T-helper 2 cell treated with Interferon-gamma antibody and Interleukin-4, amounts not matched to agents 5 μg/mL and 100 μg/mL, for 36 hours (primary cell): ENCODE measurements at regions not wholly inside any gene's neighbourhood (a gene's known extent, or its start where the extent isn't known, plus 50 kb on each side); places are given as distances from the start of the nearest gene placed in this dataset.

Experiments used
- DNase-seq: peaks from one replicate; pipeline ENCODE4 v3.0.0; 2021; ENCODE audit warnings: low spot score
- H3K27ac Mint-ChIP-seq: one replicate; pipeline ENCODE4 v1.8.0; 2021; ENCODE audit warnings: mild to moderate bottlenecking, mixed read lengths
- H3K27me3 Mint-ChIP-seq: one replicate; pipeline ENCODE4 v1.8.0; 2021; ENCODE audit warnings: low read depth, mixed read lengths
- H3K36me3 Mint-ChIP-seq: one replicate; pipeline ENCODE4 v1.8.0; 2021; ENCODE audit warnings: low read depth, mixed read lengths
- H3K4me1 Mint-ChIP-seq: one replicate; pipeline ENCODE4 v1.8.0; 2021; ENCODE audit warnings: low read depth, mixed read lengths
- H3K4me3 Mint-ChIP-seq: one replicate; pipeline ENCODE4 v1.8.0; 2022; ENCODE audit warnings: mild to moderate bottlenecking, moderate library complexity, mixed read lengths
- H3K9me3 Mint-ChIP-seq: one replicate; pipeline ENCODE4 v1.8.0; 2021; ENCODE audit warnings: mixed read lengths

DNA sequence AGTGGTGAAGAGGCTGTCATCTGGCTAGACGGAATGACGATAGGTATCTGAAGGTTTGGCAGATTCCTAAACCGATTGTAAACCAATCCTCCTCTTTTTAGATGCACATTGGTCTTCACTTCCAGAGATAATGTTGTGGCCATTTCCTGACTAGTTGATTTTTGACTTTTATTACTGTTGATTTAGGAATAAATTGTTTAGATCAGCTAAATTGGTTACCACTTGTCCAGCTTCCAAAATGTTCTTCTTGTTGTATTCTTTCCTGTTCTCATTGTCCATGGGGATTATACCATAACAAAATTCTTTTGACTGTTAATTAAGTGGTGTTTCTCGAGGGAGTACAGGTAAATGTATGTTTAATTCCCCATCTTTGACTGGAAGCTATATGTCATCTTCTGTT, 119.7 kb downstream of the MACROH2A1 start:
- Mint-ChIP-seq H3K27me3 (peaks cover 35% of the 10 kb centered on the region), H3K27ac (no peak overlapping the region), H3K36me3 (no peaks in the 10 kb centered on the region), H3K4me1 (no peaks in the 10 kb centered on the region), H3K9me3 (no peaks in the 10 kb centered on the region), H3K4me3 (no peak overlapping the region)
- no peak for DNase-seq

GRCh38 chr5:135276151-135276550, 122.9 kb downstream of the MACROH2A1 start:
- H3K27me3 Mint-ChIP-seq, result peaks cover 25% of the 10 kb centered on the region
- H3K9me3 Mint-ChIP-seq, result no peaks in the 10 kb centered on the region
- no peaks in the 10 kb centered on the region for H3K4me1 Mint-ChIP-seq
- no peak for DNase-seq
- no peak overlapping the region for H3K27ac Mint-ChIP-seq
- H3K36me3 Mint-ChIP-seq, result no peaks in the 10 kb centered on the region
- no peak overlapping the region for H3K4me3 Mint-ChIP-seq

- H3K36me3 Mint-ChIP-seq, result no peaks in the 10 kb centered on the region
- peaks cover 15% of the 10 kb centered on the region for H3K27me3 Mint-ChIP-seq
- DNase-seq, result no peak
- no peaks in the 10 kb centered on the region for H3K4me1 Mint-ChIP-seq
- H3K4me3 Mint-ChIP-seq, result no peak overlapping the region
- no peaks in the 10 kb centered on the region for H3K9me3 Mint-ChIP-seq
- no peak overlapping the region for H3K27ac Mint-ChIP-seq
Observed at GRCh38 chr5:135273212-135273611, 125.8 kb downstream of the MACROH2A1 start.

DNA sequence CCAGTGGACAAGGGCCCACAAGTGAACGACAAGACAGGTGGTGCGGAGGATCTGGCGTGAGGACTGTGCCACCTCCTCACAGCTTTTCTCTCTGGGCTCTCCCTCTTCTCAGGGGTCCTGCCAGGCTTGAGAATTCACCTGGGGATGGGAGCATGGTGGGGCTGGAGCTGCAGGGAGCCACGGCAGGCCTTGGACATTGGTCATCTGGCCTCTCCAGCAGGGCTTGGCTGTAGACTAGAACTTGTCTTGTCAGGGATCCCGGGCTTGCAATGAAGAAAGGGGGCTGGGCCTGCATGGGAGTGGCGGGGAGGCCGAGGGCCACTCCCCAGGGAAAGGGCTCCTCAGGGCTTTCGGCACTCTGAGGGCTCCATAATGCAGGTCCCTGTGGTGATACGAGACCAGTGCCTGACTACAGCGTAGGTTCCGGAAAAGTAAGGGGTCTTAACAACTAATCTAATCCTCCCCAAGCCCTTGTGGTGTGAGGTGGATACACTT, 126.7 kb downstream of the MACROH2A1 start:
- no peak overlapping the region for H3K4me3 Mint-ChIP-seq
- no peaks in the 10 kb centered on the region for H3K9me3 Mint-ChIP-seq
- peaks cover 9% of the 10 kb centered on the region for H3K27me3 Mint-ChIP-seq
- no peak for DNase-seq
- H3K4me1 Mint-ChIP-seq, result no peaks in the 10 kb centered on the region
- H3K27ac Mint-ChIP-seq, result no peak overlapping the region
- H3K36me3 Mint-ChIP-seq, result no peaks in the 10 kb centered on the region

DNA sequence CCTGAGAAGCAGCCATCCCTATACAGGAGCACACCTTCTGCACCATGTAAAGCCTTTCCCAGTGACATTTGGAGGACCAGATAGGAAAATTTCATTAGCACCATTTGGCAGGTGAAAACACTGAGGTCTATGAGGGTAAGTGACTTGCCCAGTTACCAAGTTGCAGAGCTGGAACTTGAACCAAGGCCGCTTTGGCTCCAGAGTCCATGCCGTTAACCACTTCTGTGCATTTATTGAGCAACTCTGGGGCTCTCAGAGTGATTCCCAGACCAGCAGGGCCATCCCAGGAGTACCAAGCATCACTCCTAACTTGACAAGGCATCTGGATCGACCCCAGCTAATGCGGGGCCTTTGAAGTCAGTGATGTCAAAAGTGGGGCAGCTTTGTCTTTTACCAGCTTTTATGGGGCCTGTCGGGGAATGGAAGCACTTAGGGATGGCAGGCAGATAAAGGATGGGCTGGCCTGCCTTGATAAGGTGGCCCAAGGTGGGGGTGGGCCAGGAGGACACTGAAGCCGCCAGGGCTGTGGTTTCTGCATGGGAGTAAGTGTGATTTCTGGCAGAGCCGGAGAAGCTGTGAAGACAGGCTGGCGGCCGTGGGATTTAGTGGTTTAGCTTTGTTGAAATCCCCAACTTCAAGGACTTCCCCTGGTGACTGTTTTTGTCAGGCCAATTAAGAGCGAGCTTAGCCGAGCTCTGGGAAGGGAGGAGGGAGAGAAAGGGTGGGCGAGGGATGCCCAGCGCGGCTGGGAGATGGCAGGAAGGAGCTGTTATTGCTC, 127.3 kb downstream of the MACROH2A1 start:
- no peaks in the 10 kb centered on the region for H3K4me1 Mint-ChIP-seq
- peaks cover 10% of the 10 kb centered on the region for H3K27me3 Mint-ChIP-seq
- no peak for DNase-seq
- no peaks in the 10 kb centered on the region for H3K9me3 Mint-ChIP-seq
- no peak overlapping the region for H3K4me3 Mint-ChIP-seq
- no peak overlapping the region for H3K27ac Mint-ChIP-seq
- no peaks in the 10 kb centered on the region for H3K36me3 Mint-ChIP-seq

GRCh38 chr5:135269931-135270421, 129.1 kb downstream of the MACROH2A1 start:
- H3K4me1 Mint-ChIP-seq, result no peaks in the 10 kb centered on the region
- no peaks in the 10 kb centered on the region for H3K36me3 Mint-ChIP-seq
- no peaks in the 10 kb centered on the region for H3K9me3 Mint-ChIP-seq
- no peak overlapping the region for H3K4me3 Mint-ChIP-seq
- H3K27ac Mint-ChIP-seq, result no peak overlapping the region
- no peak for DNase-seq
- peaks cover 14% of the 10 kb centered on the region for H3K27me3 Mint-ChIP-seq

DNA sequence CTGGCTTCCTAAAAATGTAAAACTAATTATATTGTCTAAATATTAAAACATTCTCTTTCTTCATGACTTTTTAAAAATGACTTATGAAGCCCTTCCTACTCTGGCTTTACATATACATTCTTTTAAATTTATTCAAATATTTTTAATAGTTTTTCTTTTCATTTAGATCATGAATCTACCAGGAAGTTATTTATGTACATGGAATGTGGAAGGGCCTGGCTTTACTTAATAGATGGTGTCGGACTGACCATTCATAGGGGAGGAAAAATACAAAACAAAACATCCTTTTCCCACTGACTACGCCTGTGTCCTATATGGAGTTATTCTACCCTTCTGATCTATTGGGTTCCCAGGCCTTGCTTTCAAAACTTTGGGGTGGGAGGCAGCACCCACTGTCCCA, 129.8 kb downstream of the MACROH2A1 start:
- H3K27me3 Mint-ChIP-seq, result peaks cover 13% of the 10 kb centered on the region
- no peaks in the 10 kb centered on the region for H3K36me3 Mint-ChIP-seq
- H3K4me3 Mint-ChIP-seq, result no peak overlapping the region
- DNase-seq, result no peak
- no peak overlapping the region for H3K27ac Mint-ChIP-seq
- no peaks in the 10 kb centered on the region for H3K9me3 Mint-ChIP-seq
- H3K4me1 Mint-ChIP-seq, result no peaks in the 10 kb centered on the region

DNA sequence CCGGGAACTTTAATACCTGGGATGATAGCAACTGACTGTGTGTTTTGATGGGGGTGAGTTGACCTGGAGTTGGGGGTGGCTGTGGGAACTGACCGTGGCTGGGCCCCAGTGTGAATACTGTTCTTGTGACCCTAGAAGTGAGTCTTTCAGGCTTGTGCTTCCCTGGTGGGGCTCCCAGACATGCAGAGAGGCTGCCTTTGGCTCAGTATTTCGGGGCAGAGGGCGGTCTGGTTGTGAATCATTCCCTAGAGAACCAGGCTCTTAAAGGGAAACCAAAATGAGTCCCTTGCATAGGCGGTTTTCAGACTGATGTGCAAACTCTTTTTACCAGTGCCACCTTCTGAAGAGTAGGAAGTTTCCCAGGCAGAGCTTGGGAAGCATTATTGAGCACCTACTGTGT, 132.1 kb downstream of the MACROH2A1 start:
- Mint-ChIP-seq H3K4me1 (no peaks in the 10 kb centered on the region), H3K9me3 (no peaks in the 10 kb centered on the region), H3K27ac (no peak overlapping the region), H3K4me3 (no peak overlapping the region), H3K36me3 (no peaks in the 10 kb centered on the region), H3K27me3 (peaks cover 19% of the 10 kb centered on the region)
- DNase-seq, result no peak

DNA sequence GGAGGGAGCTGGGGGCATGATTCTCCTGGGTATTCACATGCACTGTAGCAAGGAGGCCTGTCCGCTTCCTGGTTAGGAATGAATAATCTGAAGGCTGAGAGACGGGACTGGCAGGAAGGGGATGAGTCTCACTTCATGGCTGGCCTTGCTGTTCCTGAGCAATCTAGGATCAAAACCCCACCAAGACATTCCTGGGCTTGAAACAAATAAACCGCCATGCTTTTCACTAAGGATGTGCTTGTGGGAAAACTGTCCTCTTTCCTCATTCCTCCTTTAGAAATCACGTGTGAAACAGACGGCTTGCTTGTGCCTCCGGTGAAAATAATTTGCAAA, 132.8 kb downstream of the MACROH2A1 start:
- Mint-ChIP-seq H3K4me3 (no peak overlapping the region), H3K27ac (no peak overlapping the region), H3K9me3 (no peaks in the 10 kb centered on the region), H3K4me1 (no peaks in the 10 kb centered on the region), H3K36me3 (no peaks in the 10 kb centered on the region), H3K27me3 (peaks cover 23% of the 10 kb centered on the region)
- DNase-seq, result no peak

- Mint-ChIP-seq H3K36me3 (no peaks in the 10 kb centered on the region), H3K4me3 (no peak overlapping the region), H3K4me1 (no peaks in the 10 kb centered on the region), H3K27me3 (peaks cover 25% of the 10 kb centered on the region), H3K9me3 (no peaks in the 10 kb centered on the region), H3K27ac (no peak overlapping the region)
- no peak for DNase-seq
Observed at GRCh38 chr5:135265497-135266302, 133.3 kb downstream of the MACROH2A1 start.

GRCh38 chr5:135264451-135265440, 134.3 kb downstream of the MACROH2A1 start:
- Mint-ChIP-seq H3K27me3 (peaks cover 32% of the 10 kb centered on the region), H3K9me3 (no peaks in the 10 kb centered on the region), H3K36me3 (no peaks in the 10 kb centered on the region), H3K4me1 (no peaks in the 10 kb centered on the region), H3K27ac (no peak overlapping the region), H3K4me3 (no peak overlapping the region)
- no peak for DNase-seq

DNA sequence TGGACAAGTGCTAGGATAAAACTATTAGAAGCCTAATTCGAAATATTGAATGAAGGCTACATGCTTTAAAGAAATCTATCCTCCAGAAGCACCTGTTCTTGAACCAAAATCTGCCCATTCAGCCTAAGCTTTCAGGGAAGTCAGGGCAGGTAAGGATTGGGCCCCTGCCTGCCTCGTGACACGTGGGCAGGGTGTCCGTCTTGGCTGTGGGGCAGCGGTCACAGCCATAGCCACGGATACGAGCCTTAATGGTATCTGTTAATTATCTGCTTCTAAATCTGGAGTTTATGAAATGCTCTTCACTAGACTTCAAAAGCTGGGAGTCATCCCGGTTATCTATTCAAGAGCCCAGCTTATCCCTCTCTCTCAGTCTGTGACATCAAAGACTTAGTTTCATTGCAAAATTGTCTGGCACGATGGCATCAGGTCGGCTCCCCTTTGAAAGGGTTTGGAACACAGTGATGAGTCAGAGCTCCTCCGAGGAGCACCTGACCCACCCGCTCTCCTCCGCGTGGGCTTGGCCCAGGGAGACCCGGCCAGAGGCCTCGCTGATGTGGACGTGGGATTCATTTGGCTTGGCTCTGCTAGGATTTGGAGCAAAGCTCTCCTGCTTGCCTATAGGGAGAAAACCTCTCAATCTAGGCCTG, 135.9 kb downstream of the MACROH2A1 start:
- Mint-ChIP-seq H3K36me3 (no peaks in the 10 kb centered on the region), H3K27ac (no peak overlapping the region), H3K9me3 (no peaks in the 10 kb centered on the region)

DNA sequence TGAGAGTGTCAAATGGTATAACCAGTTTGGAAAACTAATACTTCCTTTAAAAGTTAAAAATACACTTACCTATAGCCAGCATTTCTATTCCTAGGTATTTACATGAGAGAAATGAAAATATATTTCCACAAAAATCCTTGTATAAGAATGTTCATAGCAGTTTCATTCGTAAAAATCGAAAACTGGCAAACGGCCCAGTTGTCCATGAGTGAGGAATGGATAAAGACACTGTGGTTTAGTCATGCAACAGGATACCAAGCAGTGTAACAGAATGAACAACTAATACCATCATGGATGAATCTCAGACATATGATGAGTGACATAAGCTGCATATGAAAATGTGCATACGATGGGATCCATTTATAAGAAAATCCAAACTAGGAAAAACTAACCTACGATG, 136.7 kb downstream of the MACROH2A1 start:
- peaks cover 37% of the 10 kb centered on the region for H3K27me3 Mint-ChIP-seq
- no peak overlapping the region for H3K4me3 Mint-ChIP-seq
- H3K27ac Mint-ChIP-seq, result no peak overlapping the region

More for the DNA sequence above, 135.9 kb downstream of the MACROH2A1 start:
- peaks cover 32% of the 10 kb centered on the region for H3K27me3 Mint-ChIP-seq
- DNase-seq, result no peak
- no peaks in the 10 kb centered on the region for H3K4me1 Mint-ChIP-seq
- no peak overlapping the region for H3K4me3 Mint-ChIP-seq

More for the DNA sequence above, 136.7 kb downstream of the MACROH2A1 start:
- no peaks in the 10 kb centered on the region for H3K4me1 Mint-ChIP-seq
- H3K36me3 Mint-ChIP-seq, result no peaks in the 10 kb centered on the region
- no peaks in the 10 kb centered on the region for H3K9me3 Mint-ChIP-seq
- no peak for DNase-seq
